ENCODE measurements at regions not wholly inside any gene's neighbourhood (a gene's known extent, or its start where the extent isn't known, plus 50 kb on each side); places are given as distances from the start of the nearest gene placed in this dataset.

DNA sequence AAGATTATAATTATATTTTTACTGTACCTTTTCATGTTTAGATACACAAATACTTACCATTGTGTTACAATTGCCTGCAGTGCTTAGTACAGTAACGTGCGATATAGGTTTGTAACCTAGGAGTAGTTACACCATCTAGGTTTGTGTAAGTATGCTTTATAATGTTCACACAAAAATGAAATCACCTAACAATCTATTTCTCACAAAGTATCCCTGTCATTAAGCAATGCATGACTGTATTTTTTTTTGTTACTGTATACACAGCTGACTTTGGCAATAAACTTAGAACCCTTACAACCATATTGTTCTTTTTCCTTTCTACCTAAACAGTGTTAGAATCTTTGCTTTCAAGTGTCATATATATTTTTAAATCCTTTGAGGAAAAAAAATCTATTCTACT lies 303.0 kb upstream of the E2F7 start (continued):
- TF ChIP-seq ZNF318 (IDR thresholded peaks at IDR 0.05; ENCODE audit: borderline replicate concordance in 1 of 2, low read depth in 1 of 2) (no peak), CBX1 (IDR thresholded peaks at IDR 0.05; ENCODE audit: low read depth) (no peak), MAFF (IDR thresholded peaks at IDR 0.05; ENCODE audit: low read length) (no peak), ZNF174 (CRISPR knock-in tag; IDR thresholded peaks at IDR 0.05) (no peak), RBM39 (optimal IDR thresholded peaks at IDR 0.05; ENCODE audit: low read depth, low read length) (no peak), BCOR (IDR thresholded peaks at IDR 0.05) (no peak), EGR1 (conservative IDR thresholded peaks at IDR 0.05) (no peak)
- TF ChIP-seq, protein P1, sequence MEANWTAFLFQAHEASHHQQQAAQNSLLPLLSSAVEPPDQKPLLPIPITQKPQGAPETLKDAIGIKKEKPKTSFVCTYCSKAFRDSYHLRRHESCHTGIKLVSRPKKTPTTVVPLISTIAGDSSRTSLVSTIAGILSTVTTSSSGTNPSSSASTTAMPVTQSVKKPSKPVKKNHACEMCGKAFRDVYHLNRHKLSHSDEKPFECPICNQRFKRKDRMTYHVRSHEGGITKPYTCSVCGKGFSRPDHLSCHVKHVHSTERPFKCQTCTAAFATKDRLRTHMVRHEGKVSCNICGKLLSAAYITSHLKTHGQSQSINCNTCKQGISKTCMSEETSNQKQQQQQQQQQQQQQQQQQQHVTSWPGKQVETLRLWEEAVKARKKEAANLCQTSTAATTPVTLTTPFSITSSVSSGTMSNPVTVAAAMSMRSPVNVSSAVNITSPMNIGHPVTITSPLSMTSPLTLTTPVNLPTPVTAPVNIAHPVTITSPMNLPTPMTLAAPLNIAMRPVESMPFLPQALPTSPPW (CRISPR knock-in tag; IDR thresholded peaks at IDR 0.05) = no peak
- TF ChIP-seq, protein P2, sequence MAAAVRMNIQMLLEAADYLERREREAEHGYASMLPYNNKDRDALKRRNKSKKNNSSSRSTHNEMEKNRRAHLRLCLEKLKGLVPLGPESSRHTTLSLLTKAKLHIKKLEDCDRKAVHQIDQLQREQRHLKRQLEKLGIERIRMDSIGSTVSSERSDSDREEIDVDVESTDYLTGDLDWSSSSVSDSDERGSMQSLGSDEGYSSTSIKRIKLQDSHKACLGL (CRISPR knock-in tag; IDR thresholded peaks at IDR 0.05; ENCODE audit: borderline replicate concordance, poor library complexity, severe bottlenecking) = no peak
- TF ChIP-seq, protein P3, sequence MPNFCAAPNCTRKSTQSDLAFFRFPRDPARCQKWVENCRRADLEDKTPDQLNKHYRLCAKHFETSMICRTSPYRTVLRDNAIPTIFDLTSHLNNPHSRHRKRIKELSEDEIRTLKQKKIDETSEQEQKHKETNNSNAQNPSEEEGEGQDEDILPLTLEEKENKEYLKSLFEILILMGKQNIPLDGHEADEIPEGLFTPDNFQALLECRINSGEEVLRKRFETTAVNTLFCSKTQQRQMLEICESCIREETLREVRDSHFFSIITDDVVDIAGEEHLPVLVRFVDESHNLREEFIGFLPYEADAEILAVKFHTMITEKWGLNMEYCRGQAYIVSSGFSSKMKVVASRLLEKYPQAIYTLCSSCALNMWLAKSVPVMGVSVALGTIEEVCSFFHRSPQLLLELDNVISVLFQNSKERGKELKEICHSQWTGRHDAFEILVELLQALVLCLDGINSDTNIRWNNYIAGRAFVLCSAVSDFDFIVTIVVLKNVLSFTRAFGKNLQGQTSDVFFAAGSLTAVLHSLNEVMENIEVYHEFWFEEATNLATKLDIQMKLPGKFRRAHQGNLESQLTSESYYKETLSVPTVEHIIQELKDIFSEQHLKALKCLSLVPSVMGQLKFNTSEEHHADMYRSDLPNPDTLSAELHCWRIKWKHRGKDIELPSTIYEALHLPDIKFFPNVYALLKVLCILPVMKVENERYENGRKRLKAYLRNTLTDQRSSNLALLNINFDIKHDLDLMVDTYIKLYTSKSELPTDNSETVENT (CRISPR knock-in tag; IDR thresholded peaks at IDR 0.05) = no peak
- TF ChIP-seq, protein P4, sequence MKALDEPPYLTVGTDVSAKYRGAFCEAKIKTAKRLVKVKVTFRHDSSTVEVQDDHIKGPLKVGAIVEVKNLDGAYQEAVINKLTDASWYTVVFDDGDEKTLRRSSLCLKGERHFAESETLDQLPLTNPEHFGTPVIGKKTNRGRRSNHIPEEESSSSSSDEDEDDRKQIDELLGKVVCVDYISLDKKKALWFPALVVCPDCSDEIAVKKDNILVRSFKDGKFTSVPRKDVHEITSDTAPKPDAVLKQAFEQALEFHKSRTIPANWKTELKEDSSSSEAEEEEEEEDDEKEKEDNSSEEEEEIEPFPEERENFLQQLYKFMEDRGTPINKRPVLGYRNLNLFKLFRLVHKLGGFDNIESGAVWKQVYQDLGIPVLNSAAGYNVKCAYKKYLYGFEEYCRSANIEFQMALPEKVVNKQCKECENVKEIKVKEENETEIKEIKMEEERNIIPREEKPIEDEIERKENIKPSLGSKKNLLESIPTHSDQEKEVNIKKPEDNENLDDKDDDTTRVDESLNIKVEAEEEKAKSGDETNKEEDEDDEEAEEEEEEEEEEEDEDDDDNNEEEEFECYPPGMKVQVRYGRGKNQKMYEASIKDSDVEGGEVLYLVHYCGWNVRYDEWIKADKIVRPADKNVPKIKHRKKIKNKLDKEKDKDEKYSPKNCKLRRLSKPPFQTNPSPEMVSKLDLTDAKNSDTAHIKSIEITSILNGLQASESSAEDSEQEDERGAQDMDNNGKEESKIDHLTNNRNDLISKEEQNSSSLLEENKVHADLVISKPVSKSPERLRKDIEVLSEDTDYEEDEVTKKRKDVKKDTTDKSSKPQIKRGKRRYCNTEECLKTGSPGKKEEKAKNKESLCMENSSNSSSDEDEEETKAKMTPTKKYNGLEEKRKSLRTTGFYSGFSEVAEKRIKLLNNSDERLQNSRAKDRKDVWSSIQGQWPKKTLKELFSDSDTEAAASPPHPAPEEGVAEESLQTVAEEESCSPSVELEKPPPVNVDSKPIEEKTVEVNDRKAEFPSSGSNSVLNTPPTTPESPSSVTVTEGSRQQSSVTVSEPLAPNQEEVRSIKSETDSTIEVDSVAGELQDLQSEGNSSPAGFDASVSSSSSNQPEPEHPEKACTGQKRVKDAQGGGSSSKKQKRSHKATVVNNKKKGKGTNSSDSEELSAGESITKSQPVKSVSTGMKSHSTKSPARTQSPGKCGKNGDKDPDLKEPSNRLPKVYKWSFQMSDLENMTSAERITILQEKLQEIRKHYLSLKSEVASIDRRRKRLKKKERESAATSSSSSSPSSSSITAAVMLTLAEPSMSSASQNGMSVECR (CRISPR knock-in tag; IDR thresholded peaks at IDR 0.05) = no peak
